Hippocampal formation (tissue), 2 donors: ENCODE measurements at regions not wholly inside any gene's neighbourhood (a gene's known extent, or its start where the extent isn't known, plus 50 kb on each side); places are given as distances from the start of the nearest gene placed in this dataset.
"Not testable (repeated sequence)": the region's sequence is repeated elsewhere in the genome, so short reads cannot be mapped to it uniquely, and the experiment has no call there.

Source experiments
- DNase-seq, 2 donors: peaks; one replicate each; lab custom pipeline; 2025; lab: John Stamatoyannopoulos, UW

DNA sequence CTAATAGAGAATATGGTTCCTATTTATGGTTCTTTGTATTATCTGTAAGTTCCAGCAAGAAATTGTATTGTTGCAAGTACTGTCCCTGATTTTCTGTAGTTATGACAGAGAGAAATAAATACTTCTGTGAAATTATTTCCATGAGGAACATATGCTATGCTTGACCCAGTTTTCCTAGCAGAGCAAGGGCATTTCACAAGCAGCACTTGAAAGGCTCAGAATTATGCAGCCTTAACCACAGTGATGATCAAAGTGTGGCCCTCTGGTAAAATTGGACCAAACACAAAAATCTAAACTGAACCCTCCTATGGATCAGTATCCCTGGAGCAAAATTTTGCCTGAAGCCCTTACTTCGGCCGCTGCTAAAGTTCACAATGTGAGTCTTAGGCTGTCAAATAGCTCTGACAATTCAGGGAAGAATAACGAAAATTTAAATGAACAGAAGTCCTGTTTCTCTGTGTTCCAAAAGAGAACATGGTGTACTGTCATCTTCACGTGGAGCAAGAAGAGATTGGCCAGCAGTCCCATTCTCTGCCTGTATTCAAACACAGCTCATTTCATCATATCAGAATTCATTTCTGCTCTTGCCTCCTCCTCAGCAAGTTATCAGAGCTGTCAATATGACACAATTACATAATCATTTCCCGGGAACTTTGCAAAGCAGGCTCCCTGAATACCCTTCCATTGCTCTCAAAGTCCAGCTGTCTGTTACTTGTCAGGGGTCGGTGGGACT is 471.9 kb downstream of the RPS29 start:
- no peak for DNase-seq

DNA sequence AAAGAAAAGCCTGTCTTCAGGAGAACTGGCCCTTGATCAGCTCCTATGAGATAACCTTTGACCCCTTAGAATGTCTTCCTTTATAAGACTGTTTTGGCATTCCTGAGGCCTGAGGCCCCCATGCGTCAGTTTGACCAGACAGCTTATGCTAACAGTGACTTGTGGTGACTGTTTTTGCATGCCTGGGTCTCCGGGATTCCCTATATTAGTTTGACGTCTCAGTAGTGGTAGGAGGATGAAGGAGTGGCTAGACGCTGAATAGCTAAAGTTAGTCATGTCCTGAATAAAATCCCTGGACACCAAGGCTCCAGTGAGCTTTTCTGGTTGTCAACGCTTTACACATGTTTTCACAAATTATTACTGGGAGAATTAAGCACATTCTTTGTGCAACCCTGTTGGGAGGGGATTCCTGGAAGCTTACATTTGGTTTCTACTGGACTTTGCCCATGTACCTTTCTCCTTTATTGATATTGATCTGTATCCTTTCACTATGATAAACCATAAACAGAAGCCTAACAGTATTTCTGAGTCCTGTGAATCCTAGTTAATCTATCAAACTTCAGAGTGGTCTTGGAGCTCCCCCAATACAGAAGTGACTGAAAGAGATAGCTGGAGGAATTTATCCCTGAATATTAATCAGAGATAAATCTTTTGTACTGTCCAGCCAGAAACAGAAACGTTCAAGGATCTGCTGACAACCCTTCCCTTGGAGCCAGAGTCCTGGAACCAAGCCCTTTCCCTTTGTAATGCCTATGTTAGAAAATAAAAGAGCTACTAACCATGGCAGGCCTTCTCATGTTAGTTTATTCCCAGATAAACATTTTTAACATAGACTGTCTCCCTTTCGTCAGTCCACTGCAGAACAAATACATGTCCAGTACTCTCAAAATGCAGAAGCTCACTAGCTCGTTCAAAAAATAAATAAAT is 479.2 kb downstream of the RPS29 start:
- DNase-seq: no peak

DNA sequence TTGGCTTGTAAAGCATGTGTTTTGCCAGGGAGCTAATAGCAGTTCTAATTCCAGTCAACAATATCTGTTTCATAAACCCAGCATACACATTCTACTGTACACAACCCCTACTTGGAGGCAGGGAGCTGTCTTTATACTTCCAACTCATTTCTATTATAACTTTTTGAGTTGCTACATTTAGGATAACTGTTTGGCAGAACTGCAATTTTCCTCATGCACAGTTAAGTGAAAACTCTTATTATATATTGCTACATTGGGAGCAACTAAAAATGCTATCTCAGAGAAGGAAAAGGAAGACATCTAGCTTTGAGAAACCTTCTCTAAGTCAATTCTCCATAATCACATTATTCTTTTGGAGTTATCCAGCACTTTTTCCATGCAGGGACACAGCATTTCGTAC is 480.2 kb downstream of the RPS29 start:
- no peak for DNase-seq

DNA sequence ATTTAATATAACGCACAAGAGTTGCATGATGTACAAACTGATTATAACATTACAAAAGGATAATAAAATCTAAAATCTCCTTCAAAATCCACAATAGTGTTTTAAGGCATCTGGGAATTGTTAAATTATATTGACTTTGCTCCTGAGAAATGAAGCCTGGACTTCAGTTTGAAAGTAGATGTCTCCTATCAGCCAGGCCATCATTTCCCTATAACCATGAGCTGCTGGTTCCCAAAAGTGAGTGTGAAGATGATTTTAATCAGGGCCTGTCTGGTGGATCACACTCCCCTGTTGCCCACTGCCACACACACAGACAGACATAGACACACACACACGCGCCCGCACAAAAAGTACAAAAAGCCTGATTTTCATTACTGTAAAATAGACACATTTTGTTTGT is 480.7 kb downstream of the RPS29 start:
- no peak for DNase-seq

DNA sequence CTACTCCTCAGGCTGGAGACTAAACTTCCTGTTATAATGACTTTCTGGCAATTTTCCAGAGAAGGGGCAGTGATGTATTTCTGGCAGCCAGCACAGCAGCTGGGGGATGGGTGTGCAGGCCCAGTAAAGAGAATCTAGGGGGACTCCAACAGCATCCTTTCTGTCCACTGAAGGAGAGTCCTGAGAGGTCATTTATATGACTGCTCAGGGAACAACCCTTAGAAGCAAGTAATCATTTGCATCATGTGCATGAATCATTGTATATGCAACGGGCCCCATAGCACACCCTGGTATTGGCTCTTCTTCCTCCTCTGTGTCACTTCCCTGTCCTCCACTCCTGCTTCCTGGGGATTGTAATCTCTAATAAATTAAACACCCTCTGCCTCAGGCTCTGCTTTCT is 493.8 kb downstream of the RPS29 start:
- DNase-seq: no peak

DNA sequence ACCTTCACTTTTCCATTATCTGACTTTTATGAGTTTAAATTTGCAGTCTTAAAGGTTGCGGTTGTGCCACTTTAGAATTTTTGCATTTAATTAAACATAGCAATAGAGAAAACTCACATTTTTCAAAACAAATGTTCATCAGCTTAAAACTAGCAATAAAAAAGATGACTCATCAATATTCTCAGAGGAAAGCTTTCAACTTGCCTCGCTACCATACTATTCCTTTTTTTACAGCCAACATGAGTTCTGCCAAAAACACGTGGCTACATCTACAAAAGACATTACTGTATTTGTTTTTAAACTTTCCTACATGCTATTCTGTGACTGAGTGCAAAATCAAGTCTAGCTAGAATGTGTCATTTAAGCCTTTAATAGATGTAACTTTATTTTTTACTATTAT is 497.1 kb downstream of the RPS29 start:
- no peak for DNase-seq

DNA sequence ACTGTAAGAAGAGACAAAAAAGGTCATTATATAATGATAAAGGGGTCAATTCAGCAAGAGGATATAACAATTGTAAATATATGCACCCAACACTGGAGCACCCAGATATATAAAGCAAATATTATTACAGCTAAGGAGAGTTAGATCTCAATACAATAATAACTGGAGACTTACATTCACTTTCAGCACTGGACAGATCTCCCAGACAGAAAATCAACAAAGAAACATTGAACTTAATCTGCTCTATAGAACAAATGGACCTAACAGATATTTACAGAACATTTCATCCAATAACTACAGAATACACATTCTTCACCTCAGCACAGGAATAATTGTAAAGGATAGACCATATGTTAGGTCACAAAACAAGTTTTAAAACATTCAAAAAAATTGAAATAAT is 512.9 kb downstream of the RPS29 start:
- not testable (repeated sequence) for DNase-seq

DNA sequence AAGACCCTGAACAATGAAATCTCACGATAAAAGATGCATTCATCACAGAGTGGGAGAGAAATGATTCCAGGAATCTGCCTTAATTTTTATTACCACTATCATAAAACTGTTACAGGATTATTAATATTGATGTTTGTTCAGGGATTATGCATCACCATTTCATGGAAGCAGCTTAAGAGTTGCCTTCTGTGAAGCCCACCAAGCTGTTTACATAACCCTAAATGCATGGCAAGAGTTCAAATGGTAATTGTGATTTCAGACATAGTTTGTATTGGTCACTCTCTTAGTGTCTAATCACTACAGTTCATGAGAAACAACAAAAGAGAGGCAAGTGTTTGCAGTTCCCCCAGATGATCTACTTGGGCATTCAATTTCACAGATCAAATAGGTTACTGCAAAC is 527.7 kb downstream of the RPS29 start:
- DNase-seq: no peak

DNA sequence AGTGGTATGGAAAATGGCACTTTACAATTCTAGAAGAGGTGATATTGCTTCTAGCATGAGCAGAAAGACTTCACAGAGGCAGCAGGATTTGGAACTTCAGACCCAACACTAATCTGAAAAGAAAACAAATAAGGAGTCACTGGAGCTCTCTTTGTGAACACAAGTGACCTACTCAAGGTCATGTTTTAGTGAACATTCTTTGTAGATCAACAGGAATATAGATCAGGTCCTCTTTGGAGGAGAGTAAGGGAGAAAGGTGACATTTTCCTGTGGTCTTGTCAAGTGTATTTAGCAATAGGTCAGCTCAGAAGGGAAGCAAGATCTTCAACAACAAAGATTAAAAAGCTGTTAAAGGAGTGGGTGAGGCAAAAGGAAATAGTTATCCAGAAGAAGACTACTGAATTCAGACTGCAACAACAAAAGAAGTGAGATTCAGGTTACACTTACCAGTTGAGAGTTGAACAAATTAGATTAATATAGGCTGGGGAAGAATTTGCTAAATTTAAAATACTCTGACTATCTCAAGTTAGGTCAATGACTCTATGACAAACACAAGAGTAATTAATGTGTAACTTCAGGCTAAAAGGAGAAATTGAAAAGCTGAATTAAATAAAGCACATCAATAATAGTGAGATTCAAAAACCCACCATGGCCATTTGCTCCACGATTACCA is 528.2 kb downstream of the RPS29 start:
- no peak for DNase-seq

DNA sequence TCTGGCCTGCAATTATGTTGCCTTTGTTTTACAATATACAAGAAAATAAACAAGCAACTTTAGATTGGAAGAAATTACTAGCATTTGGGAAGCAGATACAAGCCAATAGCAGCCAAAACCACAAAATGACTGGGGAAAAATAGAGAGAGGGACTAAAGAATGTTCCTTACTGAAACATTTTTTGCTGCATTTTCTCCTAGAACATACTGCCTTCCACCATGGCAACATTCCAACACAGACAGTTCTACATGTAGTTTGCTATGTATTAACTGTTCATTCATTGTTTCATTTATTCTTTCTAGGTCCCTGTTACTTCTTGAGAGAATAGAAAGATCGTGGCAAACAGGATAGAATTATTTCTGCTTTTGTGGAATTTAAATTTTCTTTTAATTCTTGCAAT is 530.2 kb downstream of the RPS29 start:
- no peak for DNase-seq

DNA sequence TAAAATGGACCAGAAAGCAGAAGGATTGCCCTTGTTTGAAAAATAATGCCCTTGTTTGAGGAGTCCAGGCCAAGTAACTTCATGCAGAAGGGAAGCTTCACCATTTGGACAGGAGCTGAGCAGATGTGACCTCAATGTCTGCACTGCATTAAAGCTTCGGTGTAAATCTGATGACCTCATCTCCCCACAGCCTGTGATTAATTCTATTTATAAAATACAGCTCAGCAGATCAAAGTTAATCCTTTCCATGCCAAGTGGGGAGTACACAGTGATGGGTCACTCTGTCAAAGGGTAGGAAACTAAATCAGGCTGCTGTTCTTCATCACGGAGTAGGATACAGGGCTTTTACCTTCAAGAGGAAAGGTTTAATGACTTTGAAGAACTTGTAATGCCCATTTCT is 533.7 kb downstream of the RPS29 start:
- DNase-seq: no peak

DNA sequence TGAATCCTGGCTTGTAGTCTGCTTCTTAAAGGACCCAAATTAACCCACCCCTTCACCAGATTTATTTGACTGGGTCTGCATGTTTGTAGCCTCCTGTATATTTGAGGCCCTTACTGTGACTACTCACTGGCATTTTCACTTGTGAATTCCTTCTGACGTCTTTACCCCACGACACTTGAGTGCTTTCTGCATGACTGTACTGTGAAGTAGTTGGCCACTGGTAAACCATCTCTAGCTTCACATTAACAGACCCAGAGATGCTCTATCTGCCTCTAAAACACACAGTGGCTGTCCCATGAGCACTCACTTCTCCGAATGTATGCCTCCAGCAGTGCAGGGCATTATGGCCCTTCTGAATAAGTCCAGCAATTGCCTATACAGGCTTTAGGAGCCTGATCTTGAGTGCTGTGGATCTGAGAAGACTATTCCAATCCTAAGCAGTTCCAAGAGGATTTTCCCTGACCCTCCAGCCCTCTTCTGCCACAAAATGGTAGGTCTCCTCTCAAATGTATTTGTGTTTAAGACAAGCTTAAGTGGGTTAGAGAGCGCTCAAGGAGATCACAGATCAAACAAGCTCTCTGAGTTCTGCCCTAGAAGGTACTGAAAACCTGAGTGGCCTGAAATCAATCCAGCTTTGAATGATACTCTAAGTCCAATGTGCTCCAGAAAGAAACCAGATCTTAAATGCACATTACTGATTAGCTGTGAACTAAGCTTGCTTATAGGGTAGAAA is 534.7 kb downstream of the RPS29 start:
- no peak for DNase-seq

DNA sequence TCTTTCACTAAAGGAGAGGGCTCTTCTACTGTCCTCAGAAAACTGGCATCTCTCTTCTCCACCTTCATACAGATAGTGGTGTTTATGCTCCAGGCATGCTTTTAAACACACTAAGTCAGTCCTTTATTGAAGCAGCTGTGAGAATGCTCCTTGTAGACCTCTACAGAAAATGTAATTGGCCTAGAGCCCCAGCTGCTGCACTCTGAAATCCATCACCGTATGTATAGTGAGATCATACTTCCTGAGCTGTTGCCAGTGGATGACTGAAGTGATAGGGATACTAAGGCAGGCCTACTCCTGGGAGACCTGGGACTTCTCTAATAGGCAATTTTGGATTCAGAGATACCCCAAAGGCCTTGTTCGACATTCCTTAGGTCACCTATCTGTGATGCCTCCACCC is 535.4 kb downstream of the RPS29 start:
- no peak for DNase-seq

DNA sequence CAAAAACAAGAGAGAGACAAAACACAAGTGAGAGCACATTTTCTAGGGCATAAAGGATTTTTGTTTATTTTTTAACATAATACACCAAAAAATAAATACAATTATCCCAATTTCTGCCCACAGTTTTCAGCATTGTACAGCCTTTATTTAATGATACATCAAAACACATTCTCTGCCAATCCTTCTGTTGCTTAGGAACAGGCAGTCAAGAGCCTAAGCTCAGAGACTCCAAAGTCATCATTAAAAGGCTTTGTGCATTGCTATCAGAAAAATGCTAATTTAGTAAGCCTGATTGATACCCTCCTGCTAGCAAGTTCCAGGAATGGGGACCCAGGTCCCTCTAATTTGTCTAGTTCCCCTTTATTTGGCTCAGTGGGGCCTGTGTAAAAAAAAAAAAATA is 536.5 kb downstream of the RPS29 start:
- no peak for DNase-seq

DNA sequence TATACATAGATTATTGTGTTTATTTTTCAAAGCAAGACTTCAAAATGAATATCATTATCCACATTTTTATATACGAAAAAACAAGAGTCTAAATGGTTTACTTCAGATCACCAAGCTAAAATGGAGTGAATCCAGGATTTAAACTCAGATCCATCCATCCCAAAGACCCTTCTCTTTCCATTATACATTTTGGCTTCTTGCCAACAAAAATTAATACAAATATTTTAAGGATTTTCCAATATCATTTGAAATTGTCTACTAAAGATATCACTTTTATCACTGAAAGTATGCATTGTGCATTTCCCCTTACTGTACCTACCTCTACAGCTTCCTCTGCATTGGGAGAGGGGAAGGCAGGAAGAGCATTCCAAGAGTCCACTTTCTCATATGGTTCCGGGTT is 541.2 kb downstream of the RPS29 start:
- DNase-seq: no peak

DNA sequence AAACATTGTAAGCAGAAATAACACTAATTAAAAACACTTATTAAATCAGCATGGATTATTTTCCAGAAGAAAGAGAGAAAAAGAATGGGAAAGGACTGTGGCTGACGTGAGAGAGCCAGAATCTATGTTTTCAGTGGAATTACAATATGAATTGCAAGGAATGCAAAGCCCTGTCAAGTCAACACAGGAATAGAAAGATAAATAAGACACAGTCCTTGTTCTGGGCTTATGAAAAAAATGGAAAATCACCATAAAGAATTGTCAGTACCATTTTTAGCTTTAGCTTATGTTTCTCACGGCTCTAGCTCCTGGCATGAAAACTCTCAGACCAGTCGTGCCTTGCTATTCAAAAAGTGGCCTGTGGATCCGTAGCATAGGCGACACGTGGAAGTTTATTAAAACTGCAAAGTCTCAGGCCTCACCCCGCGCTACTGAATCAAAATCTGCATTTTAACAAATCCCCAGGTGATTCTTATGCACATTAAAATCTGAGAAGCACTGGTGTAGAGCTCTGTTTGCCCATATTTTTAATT is 549.1 kb downstream of the RPS29 start:
- no peak for DNase-seq

DNA sequence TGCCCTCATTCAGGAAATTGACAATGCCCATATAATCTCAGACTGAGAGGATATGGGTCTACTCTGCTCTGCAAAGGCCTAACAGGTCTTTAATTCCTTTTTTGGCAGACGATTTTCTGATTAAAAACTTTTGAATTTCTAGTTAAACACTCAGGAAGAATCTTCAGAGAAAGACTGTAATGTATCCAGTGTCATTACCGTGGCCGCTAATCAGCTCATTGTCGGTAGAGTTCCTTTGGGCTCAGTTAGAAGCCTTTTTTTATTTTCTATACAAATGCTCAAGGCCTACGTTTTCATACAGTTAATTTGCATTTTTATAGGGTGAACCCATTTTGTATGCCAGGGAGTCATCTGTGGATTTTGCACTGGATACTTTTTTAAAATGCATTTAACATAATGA is 549.9 kb downstream of the RPS29 start:
- no peak for DNase-seq

DNA sequence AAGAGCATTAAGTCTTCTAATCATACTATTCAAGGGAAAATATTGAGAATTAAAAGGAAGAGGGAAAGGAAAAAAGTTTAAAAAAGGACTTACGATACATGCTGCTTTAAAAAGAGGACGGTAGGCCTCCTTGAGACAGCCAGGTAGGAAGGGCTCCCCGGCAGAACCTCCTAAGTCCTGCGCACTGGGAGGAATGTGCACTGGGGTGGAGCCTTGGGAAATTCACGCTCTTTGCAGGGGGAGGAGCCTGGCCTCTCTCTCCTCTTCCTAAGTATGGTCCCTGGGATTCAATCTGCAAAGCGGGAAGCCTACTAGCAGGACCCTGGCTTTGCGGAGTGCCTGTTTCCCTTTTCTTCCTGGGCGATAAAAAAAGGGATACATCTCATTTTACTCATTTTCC is 553.0 kb downstream of the RPS29 start:
- no peak for DNase-seq

DNA sequence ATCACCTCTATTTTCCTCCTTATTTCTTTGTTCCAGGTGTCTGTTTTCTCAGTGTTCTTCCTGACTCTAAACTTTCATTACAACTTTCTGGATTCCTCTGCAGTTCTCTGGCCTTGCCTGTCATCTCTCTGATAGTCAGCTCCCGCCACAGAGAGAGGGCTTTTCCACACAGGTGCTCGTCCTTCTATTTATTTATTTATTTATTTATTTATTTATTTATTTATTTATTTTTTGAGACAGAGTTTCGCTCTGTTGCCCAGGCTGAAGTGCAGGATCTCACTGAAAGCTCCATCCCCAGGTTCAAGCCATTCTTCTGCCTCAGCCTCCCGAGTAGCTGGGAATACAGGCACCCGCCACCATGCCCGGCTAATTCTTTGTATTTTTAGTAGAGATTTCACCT is 554.5 kb downstream of the RPS29 start:
- not testable (repeated sequence) for DNase-seq

DNA sequence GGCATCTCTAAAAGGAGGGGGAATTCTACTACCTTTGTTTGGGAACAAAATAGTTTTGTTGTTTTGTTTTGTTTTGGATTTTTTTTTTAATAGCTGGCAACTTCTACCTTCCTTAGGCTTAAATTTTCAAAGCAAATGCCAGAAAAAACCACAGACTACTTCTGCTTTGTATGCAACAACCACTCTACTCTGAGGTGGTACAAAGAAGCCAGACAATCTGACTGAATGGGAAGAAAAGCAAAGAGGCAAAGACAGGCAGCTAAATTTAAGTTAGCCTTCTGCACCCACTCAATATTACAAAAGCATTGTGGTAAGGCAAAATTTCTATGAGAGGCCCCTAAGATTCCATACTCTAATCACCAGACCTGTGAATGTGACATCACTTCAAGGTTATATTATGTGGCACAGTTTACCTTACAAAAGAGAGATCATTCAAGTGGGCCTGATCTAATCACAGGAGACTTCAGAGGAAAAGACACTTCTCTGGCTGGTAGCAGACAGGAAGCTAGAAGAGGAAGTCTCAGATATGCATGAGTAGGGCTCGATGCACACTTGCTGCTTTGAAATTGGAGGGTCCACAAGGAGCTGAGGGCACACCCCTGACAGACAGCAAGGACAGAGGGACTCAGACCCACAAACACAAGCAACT is 566.6 kb downstream of the RPS29 start:
- DNase-seq: no peak

DNA sequence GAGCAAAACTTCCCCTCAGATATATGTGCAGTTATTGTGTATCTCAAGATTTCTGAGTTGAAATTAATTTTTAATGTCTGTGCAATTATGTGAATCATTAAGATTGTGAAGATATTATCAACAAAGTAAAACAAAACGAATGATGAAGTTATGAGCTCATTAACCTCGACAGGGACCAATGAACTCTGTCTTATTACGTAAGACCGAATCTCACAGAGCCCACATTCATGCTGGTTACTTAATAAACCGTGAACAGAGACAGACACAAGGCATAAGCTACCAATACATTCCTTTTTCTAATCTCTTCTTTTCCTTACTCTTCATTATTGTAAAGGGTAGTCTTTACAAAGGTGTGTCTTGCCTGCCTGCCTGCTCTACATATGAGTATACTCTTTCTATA is 568.7 kb downstream of the RPS29 start:
- DNase-seq: no peak
